HEK293 (cell line): ENCODE measurements at regions not wholly inside any gene's neighbourhood (a gene's known extent, or its start where the extent isn't known, plus 50 kb on each side); places are given as distances from the start of the nearest gene placed in this dataset.
"Not testable (repeated sequence)": the region's sequence is repeated elsewhere in the genome, so short reads cannot be mapped to it uniquely, and the experiment has no call there.

Source experiments
- CTCF ChIA-PET: fragments of 350-600 bp; formaldehyde crosslinking; extraction: SDS; loops from one replicate; lab custom pipeline; 2021; ENCODE audit warnings: antibody characterized with exemption; lab: Yijun Ruan, JAX
- POLR2A ChIA-PET: fragments of 300-600 bp; formaldehyde crosslinking; extraction: SDS; loops from one replicate; lab custom pipeline; 2020; ENCODE audit warnings: antibody characterized with exemption, inconsistent platforms; lab: Yijun Ruan, JAX
- H3K27ac ChIP-seq: fragments of 200-500 bp; sonication (Bioruptor generic); 2 replicates; pipeline ENCODE4 v1.5.1; 2014; ENCODE audit warnings: low read depth, low read length, control low read depth, inconsistent platforms; ENCODE audit errors: extremely low read depth
- H3K36me3 ChIP-seq, 2 experiments: fragments of 200-500 bp in 1 of 2; sonication (Bioruptor generic) in 1 of 2; 1 replicate in 1 of 2; 2 replicates in 1 of 2; pipeline ENCODE4 v1.5.1; 2014 to 2017; ENCODE audit warnings: inconsistent platforms in 2 of 2, low read length in 2 of 2; ENCODE audit not compliant: control insufficient read depth in 2 of 2, insufficient read depth in 1 of 2
- H3K4me1 ChIP-seq: fragments of 200-500 bp; sonication (Bioruptor generic); 2 replicates; pipeline ENCODE4 v1.5.1; 2014; ENCODE audit warnings: mild to moderate bottlenecking, low read length, inconsistent platforms; ENCODE audit not compliant: control insufficient read depth, insufficient read depth
- H3K4me3 ChIP-seq: 2 replicates; pipeline ENCODE4 v1.5.1; 2011; ENCODE audit warnings: low read depth, mild to moderate bottlenecking, control low read depth, low read length, moderate library complexity
- H3K9me3 ChIP-seq: fragments of 200-500 bp; sonication (Bioruptor generic); 2 replicates; pipeline ENCODE4 v1.5.1; 2014; ENCODE audit warnings: low read depth, low read length, inconsistent platforms; ENCODE audit not compliant: control insufficient read depth, insufficient read depth
- FEZF1 ChIP-seq: fragments of 450-650 bp; formaldehyde crosslinking; IDR thresholded peaks from 2 replicates; pipeline ENCODE4 v1.5.1; 2016; ENCODE audit warnings: missing biosample characterization, missing genetic modification characterization
- GFI1B ChIP-seq: fragments of 450-650 bp; formaldehyde crosslinking; IDR thresholded peaks from 2 replicates; pipeline ENCODE4 v1.5.1; 2016; ENCODE audit warnings: missing biosample characterization, missing genetic modification characterization
- GLIS1 ChIP-seq: fragments of 450-650 bp; formaldehyde crosslinking; IDR thresholded peaks from 2 replicates; pipeline ENCODE4 v1.5.1; 2016; ENCODE audit warnings: missing biosample characterization, missing genetic modification characterization
- MZF1 ChIP-seq: fragments of 450-650 bp; formaldehyde crosslinking; IDR thresholded peaks from 2 replicates; pipeline ENCODE4 v1.5.1; 2017; ENCODE audit warnings: missing biosample characterization, missing genetic modification characterization, borderline replicate concordance
- PRDM10 ChIP-seq: fragments of 450-650 bp; formaldehyde crosslinking; IDR thresholded peaks from 2 replicates; pipeline ENCODE4 v1.5.1; 2016; ENCODE audit warnings: missing biosample characterization, missing genetic modification characterization
- REPIN1 ChIP-seq: fragments of 450-650 bp; formaldehyde crosslinking; IDR thresholded peaks from 2 replicates; pipeline ENCODE4 v1.5.1; 2017; ENCODE audit warnings: missing biosample characterization, missing genetic modification characterization, low read depth
- TCF7L2 ChIP-seq: IDR thresholded peaks from 2 replicates; pipeline ENCODE4 v1.6.1; 2011; ENCODE audit warnings: low read depth, mild to moderate bottlenecking, inconsistent platforms, low read length, moderate library complexity, borderline replicate concordance
- ZBTB8A ChIP-seq: fragments of 450-650 bp; formaldehyde crosslinking; IDR thresholded peaks from 2 replicates; pipeline ENCODE4 v1.5.1; 2016; ENCODE audit warnings: missing biosample characterization, missing genetic modification characterization
- ZIC2 ChIP-seq: fragments of 450-650 bp; formaldehyde crosslinking; IDR thresholded peaks from 2 replicates; pipeline ENCODE4 v1.5.1; 2016; ENCODE audit warnings: missing biosample characterization, missing genetic modification characterization
- ZNF19 ChIP-seq: fragments of 450-650 bp; formaldehyde crosslinking; IDR thresholded peaks from 2 replicates; pipeline ENCODE4; 2016; ENCODE audit warnings: missing biosample characterization, missing genetic modification characterization, low read depth
- ZNF202 ChIP-seq: fragments of 450-650 bp; formaldehyde crosslinking; IDR thresholded peaks from 2 replicates; pipeline ENCODE4 v1.5.1; 2016; ENCODE audit warnings: missing biosample characterization, missing genetic modification characterization, borderline replicate concordance
- ZNF341 ChIP-seq: fragments of 450-650 bp; formaldehyde crosslinking; IDR thresholded peaks from 2 replicates; pipeline ENCODE4; 2016; ENCODE audit warnings: low read depth, missing biosample characterization, missing genetic modification characterization
- ZNF398 ChIP-seq: fragments of 450-650 bp; formaldehyde crosslinking; IDR thresholded peaks from 2 replicates; pipeline ENCODE4 v1.5.1; 2017; ENCODE audit warnings: missing biosample characterization, missing genetic modification characterization
- ZNF423 ChIP-seq: fragments of 450-650 bp; formaldehyde crosslinking; IDR thresholded peaks from 2 replicates; pipeline ENCODE4 v1.5.1; 2016; ENCODE audit warnings: missing biosample characterization, missing genetic modification characterization
- ZNF610 ChIP-seq: fragments of 450-650 bp; formaldehyde crosslinking; IDR thresholded peaks from 2 replicates; pipeline ENCODE4 v1.5.1; 2016; ENCODE audit warnings: missing biosample characterization, missing genetic modification characterization, borderline replicate concordance
- ZNF629 ChIP-seq: fragments of 450-650 bp; formaldehyde crosslinking; IDR thresholded peaks from 2 replicates; pipeline ENCODE4 v1.5.1; 2017; ENCODE audit warnings: missing biosample characterization, missing genetic modification characterization
- ZNF664 ChIP-seq: fragments of 450-650 bp; formaldehyde crosslinking; IDR thresholded peaks from 2 replicates; pipeline ENCODE4 v1.5.1; 2016; ENCODE audit warnings: missing biosample characterization, missing genetic modification characterization
- ZNF776 ChIP-seq: fragments of 450-650 bp; formaldehyde crosslinking; IDR thresholded peaks from 2 replicates; pipeline ENCODE4 v1.5.0; 2017; ENCODE audit warnings: missing biosample characterization, missing genetic modification characterization, borderline replicate concordance
- ZNF791 ChIP-seq: fragments of 450-650 bp; formaldehyde crosslinking; IDR thresholded peaks from 2 replicates; pipeline ENCODE4 v1.5.1; 2016; ENCODE audit warnings: missing biosample characterization, missing genetic modification characterization
- ZNF837 ChIP-seq: fragments of 450-650 bp; formaldehyde crosslinking; IDR thresholded peaks from 2 replicates; pipeline ENCODE4 v1.5.1; 2016; ENCODE audit warnings: missing biosample characterization, missing genetic modification characterization

- TF ChIP-seq GFI1B (tag by site-specific recombination), result no peak
- no peak for TF ChIP-seq ZNF776
- no peak for TF ChIP-seq ZNF791 (tag by site-specific recombination)
- no peak for TF ChIP-seq ZNF19
- no peak for TF ChIP-seq ZNF664
- TF ChIP-seq TCF7L2, result no peak
- TF ChIP-seq, all 188 proteins: peak for 0
Measured at GRCh38 chr3:34159613-34160420, 361.4 kb downstream of the PDCD6IP start (continued).

DNA sequence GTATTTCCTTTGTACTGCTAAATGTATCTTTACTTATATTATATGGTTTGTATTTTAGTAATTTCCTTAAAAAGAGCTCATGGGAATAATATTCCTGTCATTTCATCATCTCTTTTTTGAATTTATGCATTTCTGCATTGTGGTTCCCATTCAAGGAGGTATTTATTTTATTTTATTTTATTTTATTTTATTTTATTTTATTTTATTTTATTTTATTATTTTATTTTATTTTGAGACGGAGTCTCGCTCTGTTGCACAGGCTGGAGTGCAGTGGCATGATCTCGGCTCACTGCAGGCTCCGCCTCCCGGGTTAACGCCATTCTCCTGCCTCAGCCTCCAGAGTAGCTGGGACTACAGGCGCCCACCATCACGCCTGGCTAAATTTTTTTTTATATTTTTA is 371.2 kb downstream of the PDCD6IP start:
- H3K9me3 ChIP-seq, H3K4me1 ChIP-seq, H3K27ac ChIP-seq, H3K4me3 ChIP-seq, POLR2A ChIA-PET, CTCF ChIA-PET, H3K36me3 ChIP-seq: not testable (repeated sequence)

DNA sequence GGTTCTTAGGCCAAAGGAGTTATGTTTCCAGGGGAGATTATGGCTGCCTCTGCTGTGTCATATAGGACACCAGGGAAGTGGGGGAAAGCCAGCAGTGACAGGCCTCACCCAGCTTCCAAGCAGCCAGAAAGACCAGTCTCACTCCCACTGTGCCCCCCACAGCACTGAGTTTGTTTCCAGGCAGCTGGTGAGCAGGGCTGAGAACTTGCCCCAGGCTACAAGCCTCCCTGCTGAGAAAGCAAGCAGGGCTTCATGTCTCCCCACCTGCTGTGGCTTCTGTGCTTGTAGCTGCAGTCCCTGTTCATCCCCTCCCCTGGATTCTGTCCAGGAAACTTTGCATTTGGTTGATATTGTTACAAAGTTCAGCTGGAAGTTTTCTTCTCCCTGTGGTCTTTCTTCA is 376.3 kb downstream of the PDCD6IP start:
- no peaks in the 10 kb centered on the region for H3K4me1 ChIP-seq
- POLR2A ChIA-PET, result no interaction called here
- H3K4me3 ChIP-seq, result no peak overlapping the region
- CTCF ChIA-PET, result interaction anchor here (0.6 kb wide), 1 partner anchor 86 kb away, joined by 4 read pairs; no protein-coding TSS in a partner anchor
- no peak overlapping the region for H3K27ac ChIP-seq
- no peaks in the 10 kb centered on the region for H3K9me3 ChIP-seq
- no peak for TF ChIP-seq ZNF202 (tag by site-specific recombination)
- no peak for TF ChIP-seq REPIN1 (tag by site-specific recombination)
- 0 out of 2 replicates have a peak, but pooled peaks have one; percentile 17 for TF ChIP-seq MZF1 (tag by site-specific recombination)
- peak; percentile 79 for TF ChIP-seq ZNF398 (tag by site-specific recombination)
- TF ChIP-seq ZIC2 (tag by site-specific recombination), result peak; percentile 99
- no peak for TF ChIP-seq ZNF629 (tag by site-specific recombination)
- 0 out of 2 replicates have a peak, but pooled peaks have one; percentile 27 for TF ChIP-seq ZBTB8A (tag by site-specific recombination)
- peak; percentile 94 for TF ChIP-seq GLIS1 (tag by site-specific recombination)
- no peak for TF ChIP-seq ZNF610 (tag by site-specific recombination)
- peak; percentile 81 for TF ChIP-seq ZNF423 (tag by site-specific recombination)
- TF ChIP-seq ZNF837, result no peak
- peak; percentile 19; the same call in 1 of the 2 replicates for TF ChIP-seq PRDM10 (tag by site-specific recombination)
- TF ChIP-seq FEZF1, result 0 out of 2 replicates have a peak, but pooled peaks have one; percentile 33
- TF ChIP-seq ZNF341 (tag by site-specific recombination), result no peak
- no peaks in the 10 kb centered on the region for H3K36me3 ChIP-seq
